HG03045 (cell line): ENCODE measurements at regions not wholly inside any gene's neighbourhood (a gene's known extent, or its start where the extent isn't known, plus 50 kb on each side); places are given as distances from the start of the nearest gene placed in this dataset.
"Not testable (repeated sequence)": the region's sequence is repeated elsewhere in the genome, so short reads cannot be mapped to it uniquely, and the experiment has no call there.

Source experiments
- ATAC-seq: cut with Tn5 transposase; IDR thresholded peaks from one replicate; pipeline ENCODE4 v1.9.1; 2021; ENCODE audit warnings: mild to moderate bottlenecking, moderate library complexity; ENCODE audit not compliant: unreplicated experiment

DNA sequence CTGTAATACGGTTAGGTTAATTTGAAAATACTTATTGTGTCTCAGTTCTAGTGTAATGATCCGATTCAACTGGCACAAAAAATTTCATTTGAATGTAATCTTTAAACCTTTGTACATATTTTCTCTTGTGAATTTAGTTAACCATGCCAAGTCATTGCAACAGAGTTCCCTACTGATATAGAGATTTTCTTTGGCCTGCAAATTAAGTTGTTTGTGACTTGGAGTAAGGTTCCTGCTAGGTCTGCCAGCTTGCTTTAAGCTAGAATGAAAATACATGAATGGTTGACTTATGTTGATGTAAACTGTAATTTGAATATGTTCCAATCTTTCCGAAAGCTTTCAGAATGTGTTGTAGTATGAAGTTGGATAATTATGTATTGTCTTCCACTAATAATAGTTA, 1004.1 kb upstream of the EDIL3 start:
- no peak for ATAC-seq

DNA sequence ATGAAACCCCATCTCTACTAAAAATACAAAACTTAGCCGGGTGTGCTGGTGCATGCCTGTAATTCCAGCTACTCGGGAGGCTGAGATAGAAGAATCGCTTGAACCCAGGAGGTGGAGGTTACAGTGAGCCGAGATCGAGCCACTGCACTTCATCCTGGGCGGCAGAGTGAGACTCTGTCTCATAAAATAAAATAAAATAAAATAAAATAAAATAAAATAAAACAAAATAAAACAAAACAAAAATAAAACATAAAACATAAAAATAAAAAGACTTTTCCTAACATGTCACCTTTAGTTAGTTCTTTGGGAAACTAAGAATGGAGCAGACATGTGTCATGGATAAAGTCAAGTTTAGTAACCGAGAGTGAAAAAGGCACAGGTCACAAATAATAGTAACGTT, 1007.6 kb upstream of the EDIL3 start:
- not testable (repeated sequence) for ATAC-seq

- no peak for ATAC-seq
Observed at GRCh38 chr5:85395526-85395925, 1010.8 kb upstream of the EDIL3 start.

DNA sequence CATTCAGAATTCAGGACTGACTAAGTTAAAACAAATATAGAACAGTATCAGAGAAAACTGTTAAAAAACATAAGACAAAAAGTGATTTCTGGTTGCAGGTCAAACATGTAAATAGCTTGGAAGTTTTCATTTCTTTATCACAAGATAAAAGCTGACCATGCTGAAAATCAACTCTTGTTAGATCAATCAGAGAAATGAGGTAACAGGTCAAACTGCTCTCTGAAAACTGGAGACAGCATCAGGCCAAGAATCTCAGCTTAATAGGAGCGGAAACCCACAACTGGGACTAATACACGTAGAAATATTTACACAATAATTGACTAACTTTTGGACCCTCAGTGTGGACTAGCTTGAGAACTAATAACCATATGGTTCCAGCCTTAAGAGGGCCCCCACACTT, 1012.8 kb upstream of the EDIL3 start:
- no peak for ATAC-seq

DNA sequence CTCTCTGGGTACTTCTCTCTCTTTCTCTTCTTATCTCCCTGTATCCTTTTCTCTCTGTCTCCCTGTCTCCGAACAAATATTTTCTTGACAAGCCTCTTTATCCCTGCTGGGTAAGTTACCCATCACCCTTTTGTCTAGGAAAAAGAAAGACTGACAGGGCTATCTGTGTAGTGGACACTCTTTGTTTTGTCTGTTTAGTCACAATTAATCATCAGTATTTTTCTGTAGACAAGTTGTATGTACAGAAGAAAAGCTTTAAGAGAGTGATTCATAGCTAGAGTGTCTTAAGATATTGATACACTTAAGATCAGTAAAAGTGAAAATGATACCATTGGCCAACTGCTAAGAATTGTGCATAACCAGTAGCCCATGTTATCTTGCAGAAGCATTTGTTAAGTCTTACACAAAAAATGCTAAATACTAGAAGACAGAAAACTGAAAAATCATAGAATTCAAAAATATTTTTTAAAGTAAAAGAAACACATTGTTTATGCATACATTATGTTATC, 1043.8 kb upstream of the EDIL3 start:
- no peak for ATAC-seq

DNA sequence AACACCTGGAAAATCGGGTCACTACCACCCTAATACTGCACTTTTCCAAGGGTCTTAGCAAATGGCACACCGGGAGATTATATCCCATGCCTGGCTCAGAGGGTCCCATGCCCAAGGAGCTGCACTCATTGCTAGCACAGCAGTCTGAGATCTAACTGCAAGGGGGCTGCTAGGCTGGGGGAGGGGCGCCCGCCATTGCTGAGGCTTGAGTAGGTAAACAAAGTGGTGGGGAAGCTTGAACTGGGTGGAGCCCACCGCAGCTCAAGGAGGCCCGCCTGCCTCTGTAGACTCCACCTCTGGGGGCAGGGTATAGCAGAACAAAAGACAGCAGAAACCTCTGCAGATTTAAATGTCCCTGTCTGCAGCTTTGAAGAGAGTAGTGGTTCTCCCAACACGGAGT, 1047.0 kb upstream of the EDIL3 start:
- not testable (repeated sequence) for ATAC-seq

GRCh38 chr5:85441156-85441555, 1056.5 kb upstream of the EDIL3 start:
- no peak for ATAC-seq

DNA sequence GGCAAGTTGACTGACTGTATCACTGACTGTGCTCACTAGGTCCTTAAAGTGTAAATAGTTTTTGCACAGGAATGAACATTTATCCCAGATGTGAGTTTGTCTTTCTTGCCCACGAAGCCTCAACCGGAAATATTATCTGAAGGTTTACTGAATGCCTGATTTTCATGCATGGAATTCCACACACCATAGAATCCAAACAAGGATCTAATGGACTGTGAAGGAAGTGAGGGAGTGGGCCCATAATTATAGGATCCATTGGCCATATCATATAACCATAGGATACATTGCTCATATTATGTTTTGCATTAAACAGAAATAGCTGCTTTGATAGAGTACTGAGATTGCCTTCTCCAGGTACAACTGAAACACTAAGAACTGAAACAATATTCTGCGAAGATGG, 1057.2 kb upstream of the EDIL3 start:
- ATAC-seq = no peak

GRCh38 chr5:85452322-85453025, 1067.8 kb upstream of the EDIL3 start:
- no peak for ATAC-seq

GRCh38 chr5:85453026-85453349, 1068.3 kb upstream of the EDIL3 start:
- ATAC-seq = no peak

- no peak for ATAC-seq
Observed at GRCh38 chr5:85458319-85458718, 1073.6 kb upstream of the EDIL3 start.

GRCh38 chr5:85462957-85463356, 1078.3 kb upstream of the EDIL3 start:
- ATAC-seq = no peak

GRCh38 chr5:85466423-85466822, 1081.7 kb upstream of the EDIL3 start:
- ATAC-seq = no peak

- no peak for ATAC-seq
Observed at GRCh38 chr5:85472749-85473148, 1088.1 kb upstream of the EDIL3 start.

DNA sequence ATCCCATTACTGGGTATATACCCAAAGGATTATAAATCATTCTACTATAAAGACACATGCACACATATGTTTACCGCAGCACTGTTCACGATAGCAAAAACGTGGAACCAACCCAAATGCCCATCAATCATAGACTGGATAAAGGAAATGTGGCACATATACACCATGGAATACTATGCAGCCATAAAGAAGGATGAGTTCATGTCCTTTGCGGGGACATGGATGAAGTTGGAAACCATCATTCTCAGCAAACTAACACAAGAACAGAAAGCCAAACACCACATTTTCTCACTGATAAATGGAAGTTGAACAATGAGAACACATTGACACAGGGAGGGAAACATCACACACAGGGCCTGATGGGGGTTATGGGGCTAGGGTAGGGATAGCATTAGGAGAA, 1090.5 kb upstream of the EDIL3 start:
- not testable (repeated sequence) for ATAC-seq

DNA sequence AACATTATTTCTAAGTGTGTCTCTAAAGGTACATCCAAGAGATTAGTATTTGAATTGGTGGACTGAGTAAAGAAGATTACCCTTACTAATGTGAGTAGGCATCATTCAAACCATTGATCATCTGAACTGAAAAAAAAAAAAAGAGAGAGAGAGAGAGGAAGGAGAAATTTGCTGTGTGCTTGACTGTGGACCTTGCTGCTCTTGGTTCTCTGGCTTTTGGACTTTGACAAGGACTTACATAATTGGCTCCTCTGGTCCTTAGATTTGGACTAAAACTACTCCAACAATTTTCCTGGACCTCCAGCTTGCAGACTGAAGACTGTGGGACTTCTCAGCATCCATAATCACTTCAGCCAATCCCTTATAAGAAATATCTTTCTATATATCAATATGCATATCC, 1091.9 kb upstream of the EDIL3 start:
- ATAC-seq = no peak

DNA sequence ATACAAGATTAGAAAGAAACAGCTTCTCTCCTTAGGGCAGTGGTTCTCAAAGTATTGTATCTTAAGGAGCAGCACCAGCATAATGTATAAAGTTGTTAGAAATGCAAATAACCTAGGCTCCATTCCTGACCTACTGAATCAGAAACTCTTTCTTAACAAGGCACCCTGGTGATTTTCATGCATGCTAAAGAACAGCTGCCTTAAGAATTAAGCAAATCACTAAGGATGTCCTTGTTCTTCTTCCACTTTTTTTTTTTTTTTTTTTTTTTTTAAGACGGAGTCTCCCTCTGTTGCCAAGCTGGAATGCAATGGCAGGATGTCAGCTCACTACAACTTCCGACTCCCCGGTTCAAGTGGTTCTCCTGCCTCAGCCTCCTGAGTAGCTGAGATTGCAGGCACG, 1095.2 kb upstream of the EDIL3 start:
- no peak for ATAC-seq

GRCh38 chr5:85484982-85485574, 1100.4 kb upstream of the EDIL3 start:
- no peak for ATAC-seq

DNA sequence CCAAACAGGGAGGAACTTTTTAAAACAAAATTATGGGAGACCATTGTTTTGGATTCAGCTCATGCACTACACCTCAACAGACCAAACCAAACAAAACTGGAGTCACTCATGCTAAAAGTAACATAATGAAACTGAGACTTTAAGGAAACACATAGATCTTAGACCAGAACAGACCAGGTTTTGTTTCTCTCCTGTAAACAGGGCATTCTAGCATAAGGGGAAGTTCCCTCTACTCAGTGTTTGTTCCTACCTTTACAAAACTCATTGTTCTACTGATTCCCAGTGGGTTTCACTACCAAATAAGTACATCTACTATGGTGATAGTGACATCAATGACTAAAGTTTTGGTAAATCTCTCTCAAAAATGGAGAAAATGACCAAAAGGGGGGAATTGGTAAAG, 1103.6 kb upstream of the EDIL3 start:
- no peak for ATAC-seq

GRCh38 chr5:85500869-85501268, 1116.2 kb upstream of the EDIL3 start:
- ATAC-seq = no peak

GRCh38 chr5:85512896-85513295, 1104.8 kb upstream of the COX7C start:
- ATAC-seq = no peak

DNA sequence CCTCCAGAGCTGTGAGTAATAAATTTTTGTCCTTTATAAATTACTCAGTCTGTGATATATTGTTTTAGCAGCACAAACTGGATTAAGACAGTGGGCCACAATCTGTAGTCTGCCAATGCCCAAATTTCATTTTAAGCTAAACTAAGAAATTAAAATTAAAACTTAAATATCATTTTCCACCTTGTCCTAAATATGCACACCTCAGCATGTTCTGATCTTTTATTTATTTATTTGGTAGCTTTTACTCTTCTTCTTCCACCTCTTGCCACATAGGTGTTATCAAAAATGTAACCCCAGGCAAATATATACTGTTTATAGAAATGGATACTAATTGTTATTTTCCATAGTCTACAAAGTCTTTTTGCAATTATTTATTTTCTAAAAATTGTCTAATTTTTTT, 1102.2 kb upstream of the COX7C start:
- no peak for ATAC-seq

DNA sequence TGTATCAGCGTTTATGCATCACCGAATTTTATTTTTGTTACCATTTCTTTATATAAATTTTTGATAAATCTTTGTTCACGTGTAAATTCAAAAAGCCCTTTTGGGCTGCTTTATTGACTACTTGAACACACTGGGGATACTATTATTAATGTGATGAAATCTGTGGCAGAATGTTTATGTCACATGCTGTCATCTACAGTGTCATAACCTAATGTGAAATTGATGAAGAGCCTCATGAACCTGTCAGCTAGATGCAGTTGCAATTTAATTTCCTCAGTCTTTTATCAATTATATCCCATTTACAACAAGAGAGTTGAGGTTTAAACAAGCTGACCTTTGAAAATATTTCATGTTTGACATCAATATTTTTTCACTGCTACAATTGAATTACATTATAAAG, 1100.4 kb upstream of the COX7C start:
- ATAC-seq = no peak
